ENCODE measurements at regions not wholly inside any gene's neighbourhood (a gene's known extent, or its start where the extent isn't known, plus 50 kb on each side); places are given as distances from the start of the nearest gene placed in this dataset.
"Not testable (repeated sequence)": the region's sequence is repeated elsewhere in the genome, so short reads cannot be mapped to it uniquely, and the experiment has no call there.

- DNase-seq (ENCODE audit: low read depth), result no peak
These were observed 297.9 kb upstream of the RIMS1 start for GRCh38 chr6:71588490-71588889.

GRCh38 chr6:71589254-71589653 is 297.1 kb upstream of the RIMS1 start:
- no peak for DNase-seq (ENCODE audit: low read depth)

GRCh38 chr6:71592643-71593042 is 293.7 kb upstream of the RIMS1 start:
- DNase-seq (ENCODE audit: low read depth), result no peak

- no peak for DNase-seq (ENCODE audit: low read depth)
These were observed 287.0 kb upstream of the RIMS1 start for GRCh38 chr6:71599359-71599758.

- DNase-seq (ENCODE audit: low read depth), result peak; percentile 72
These were observed 283.9 kb upstream of the RIMS1 start for GRCh38 chr6:71602385-71603007.

GRCh38 chr6:71603021-71603420 is 283.3 kb upstream of the RIMS1 start:
- no peak for DNase-seq (ENCODE audit: low read depth)

GRCh38 chr6:71608646-71609045 is 277.7 kb upstream of the RIMS1 start:
- DNase-seq (ENCODE audit: low read depth), result peak; percentile 11

- DNase-seq (ENCODE audit: low read depth), result no peak
These were observed 266.5 kb upstream of the RIMS1 start for GRCh38 chr6:71619836-71620235.

GRCh38 chr6:71621918-71622519 is 264.3 kb upstream of the RIMS1 start:
- no peak for DNase-seq (ENCODE audit: low read depth)

GRCh38 chr6:71642120-71642519 is 244.2 kb upstream of the RIMS1 start:
- DNase-seq (ENCODE audit: low read depth), result no peak

GRCh38 chr6:71642793-71643192 is 243.6 kb upstream of the RIMS1 start:
- no peak for DNase-seq (ENCODE audit: low read depth)

- no peak for DNase-seq (ENCODE audit: low read depth)
These were observed 241.1 kb upstream of the RIMS1 start for GRCh38 chr6:71645299-71645698.

- DNase-seq (ENCODE audit: low read depth), result no peak
These were observed 236.4 kb upstream of the RIMS1 start for GRCh38 chr6:71649915-71650314.

GRCh38 chr6:71651636-71652035 is 234.7 kb upstream of the RIMS1 start:
- no peak for DNase-seq (ENCODE audit: low read depth)

- DNase-seq (ENCODE audit: low read depth), result no peak
These were observed 230.2 kb upstream of the RIMS1 start for GRCh38 chr6:71656121-71656520.

- no peak for DNase-seq (ENCODE audit: low read depth)
These were observed 220.4 kb upstream of the RIMS1 start for GRCh38 chr6:71665931-71666330.

GRCh38 chr6:71672876-71673275 is 213.5 kb upstream of the RIMS1 start:
- DNase-seq (ENCODE audit: low read depth), result no peak

- no peak for DNase-seq (ENCODE audit: low read depth)
These were observed 211.0 kb upstream of the RIMS1 start for GRCh38 chr6:71675386-71675785.

- no peak for DNase-seq (ENCODE audit: low read depth)
These were observed 210.1 kb upstream of the RIMS1 start for GRCh38 chr6:71676298-71676697.

- no peak for DNase-seq (ENCODE audit: low read depth)
These were observed 208.3 kb upstream of the RIMS1 start for GRCh38 chr6:71678091-71678490.

- no peak for DNase-seq (ENCODE audit: low read depth)
These were observed 205.0 kb upstream of the RIMS1 start for GRCh38 chr6:71681234-71681867.

- DNase-seq (ENCODE audit: low read depth), result not testable (repeated sequence)
These were observed 200.2 kb upstream of the RIMS1 start for GRCh38 chr6:71686021-71686677.

Data from HT1080 (cell line).